Keratinocyte (primary cell): ENCODE measurements at regions not wholly inside any gene's neighbourhood (a gene's known extent, or its start where the extent isn't known, plus 50 kb on each side); places are given as distances from the start of the nearest gene placed in this dataset.

ENCODE experiments used
- DNase-seq: peaks from one replicate; pipeline ENCODE4 v3.0.0-alpha.2; 2011; ENCODE audit warnings: low read depth, missing footprints, low spot score
- FAIRE-seq: peaks from 2 replicates; lab custom pipeline; 2011; peaks lifted over from hg19 to GRCh38; lab: Jason Lieb, UNC
- H2AFZ ChIP-seq: 2 replicates; pipeline ENCODE4 v1.6.0; 2012; ENCODE audit warnings: low read length, control low read depth, inconsistent platforms; ENCODE audit not compliant: control insufficient read depth
- H3K27ac ChIP-seq: 2 replicates; pipeline ENCODE4 v1.5.1; 2011; ENCODE audit warnings: low read length; ENCODE audit not compliant: control insufficient read depth, insufficient read depth
- H3K27me3 ChIP-seq: 3 replicates; pipeline ENCODE4 v1.6.0; 2011; ENCODE audit warnings: low read length; ENCODE audit not compliant: control insufficient read depth, insufficient read depth; ENCODE audit errors: extremely low read depth
- H3K36me3 ChIP-seq, 2 experiments: 2 replicates in 1 of 2; 3 replicates in 1 of 2; pipeline ENCODE4 v1.5.1; 2011; ENCODE audit warnings: low read length in 2 of 2, mild to moderate bottlenecking in 1 of 2; ENCODE audit not compliant: control insufficient read depth in 2 of 2, insufficient read depth in 2 of 2; ENCODE audit errors: extremely low read depth in 1 of 2
- H3K4me1 ChIP-seq: 3 replicates; pipeline ENCODE4 v1.5.1; 2011; ENCODE audit warnings: low read length; ENCODE audit not compliant: control insufficient read depth, insufficient read depth; ENCODE audit errors: extremely low read depth
- H3K4me2 ChIP-seq: 3 replicates; pipeline ENCODE4 v1.6.0; 2011; ENCODE audit warnings: low read depth, low read length; ENCODE audit not compliant: control insufficient read depth, insufficient read depth; ENCODE audit errors: extremely low read depth
- H3K4me3 ChIP-seq, 3 experiments: fragments of 200-600 bp in 1 of 3; sonication (generic) in 1 of 3; 2 replicates in 2 of 3; 3 replicates in 1 of 3; pipeline ENCODE4 v1.5.1; 2011 to 2016; ENCODE audit warnings: low read length in 3 of 3, mild to moderate bottlenecking in 3 of 3, control low read depth in 2 of 3, inconsistent platforms in 1 of 3, low read depth in 1 of 3, mixed read lengths in 1 of 3, mixed run types in 1 of 3, moderate library complexity in 1 of 3; ENCODE audit not compliant: control insufficient read depth in 2 of 3, insufficient read depth in 2 of 3; ENCODE audit errors: extremely low read depth in 1 of 3
- H3K79me2 ChIP-seq: 2 replicates; pipeline ENCODE4 v1.6.0; 2012; ENCODE audit warnings: low read length; ENCODE audit not compliant: control insufficient read depth, insufficient read depth
- H3K9ac ChIP-seq: 3 replicates; pipeline ENCODE4 v1.6.0; 2011; ENCODE audit warnings: low read length; ENCODE audit not compliant: control insufficient read depth, insufficient read depth; ENCODE audit errors: extremely low read depth
- H3K9me1 ChIP-seq: 3 replicates; pipeline ENCODE4 v1.6.0; 2011; ENCODE audit warnings: low read length; ENCODE audit not compliant: control insufficient read depth, insufficient read depth; ENCODE audit errors: extremely low read depth
- H3K9me3 ChIP-seq: 2 replicates; pipeline ENCODE4 v1.5.1; 2012; ENCODE audit warnings: low read depth, low read length; ENCODE audit not compliant: control insufficient read depth
- H4K20me1 ChIP-seq: 3 replicates; pipeline ENCODE4 v1.6.0; 2011; ENCODE audit warnings: low read length; ENCODE audit not compliant: control insufficient read depth, insufficient read depth; ENCODE audit errors: extremely low read depth
- EZH2 ChIP-seq: IDR thresholded peaks from one replicate; pipeline ENCODE4 v1.6.1; 2012; ENCODE audit warnings: inconsistent platforms, mild to moderate bottlenecking, low read length, moderate library complexity
- dilution Hi-C: fragments of 300-500 bp; cut with MboI; formaldehyde crosslinking; loops from one replicate; pipeline ENCODE4 v1.7.0; 2020; ENCODE audit warnings: low sequenced_read_pairs; ENCODE audit not compliant: extremely low pct_ligation_motif_present
- TF ChIP-seq, protein P1 (sequence below), 3 experiments: IDR thresholded peaks in 1 of 3; conservative IDR thresholded peaks in 1 of 3; optimal IDR thresholded peaks in 1 of 3; 2 replicates in 2 of 3; 3 replicates in 1 of 3; pipeline versions ENCODE3 to v1.5.1; 2011; ENCODE audit warnings: low read length in 3 of 3, mild to moderate bottlenecking in 3 of 3, moderate library complexity in 2 of 3, control low read depth in 1 of 3, inconsistent platforms in 1 of 3; ENCODE audit not compliant: insufficient read depth in 2 of 3; ENCODE audit errors: extremely low read depth in 1 of 3

DNA sequence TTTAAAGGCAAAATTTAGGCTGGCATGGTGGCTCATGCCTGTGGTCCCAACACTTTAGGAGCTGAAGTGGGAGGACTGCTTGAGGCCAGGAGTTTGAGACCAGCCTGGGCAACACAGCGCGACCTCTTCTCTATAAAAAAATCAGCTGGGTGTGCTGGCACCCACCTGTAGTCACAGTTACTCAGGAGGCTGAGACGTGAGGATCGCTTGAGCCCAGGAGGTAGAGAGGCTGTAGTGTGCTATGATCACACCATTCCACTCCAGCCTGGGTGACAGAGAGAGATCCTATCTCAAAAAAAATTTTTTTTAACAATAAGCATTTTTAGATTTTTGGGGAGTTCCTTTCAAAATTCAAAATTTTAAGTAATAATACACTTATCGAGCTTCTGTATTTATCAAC, 63.3 kb downstream of the SPATA31C2 start:
- Histone ChIP-seq H3K9me1 (no peaks in the 10 kb centered on the region), H3K36me3 (no peaks in the 10 kb centered on the region), H3K9me3 (peaks cover 2% of the 10 kb centered on the region), H3K4me1 (peaks cover 8% of the 10 kb centered on the region), H3K79me2 (no peaks in the 10 kb centered on the region), H3K27me3 (no peaks in the 10 kb centered on the region), H2AFZ (no peak overlapping the region), H3K4me2 (no peak overlapping the region), H3K9ac (no peak overlapping the region), H3K4me3 (no peak overlapping the region), H4K20me1 (no peaks in the 10 kb centered on the region), H3K27ac (no peak overlapping the region)
- no peak for TF ChIP-seq EZH2
- TF ChIP-seq, protein P1, sequence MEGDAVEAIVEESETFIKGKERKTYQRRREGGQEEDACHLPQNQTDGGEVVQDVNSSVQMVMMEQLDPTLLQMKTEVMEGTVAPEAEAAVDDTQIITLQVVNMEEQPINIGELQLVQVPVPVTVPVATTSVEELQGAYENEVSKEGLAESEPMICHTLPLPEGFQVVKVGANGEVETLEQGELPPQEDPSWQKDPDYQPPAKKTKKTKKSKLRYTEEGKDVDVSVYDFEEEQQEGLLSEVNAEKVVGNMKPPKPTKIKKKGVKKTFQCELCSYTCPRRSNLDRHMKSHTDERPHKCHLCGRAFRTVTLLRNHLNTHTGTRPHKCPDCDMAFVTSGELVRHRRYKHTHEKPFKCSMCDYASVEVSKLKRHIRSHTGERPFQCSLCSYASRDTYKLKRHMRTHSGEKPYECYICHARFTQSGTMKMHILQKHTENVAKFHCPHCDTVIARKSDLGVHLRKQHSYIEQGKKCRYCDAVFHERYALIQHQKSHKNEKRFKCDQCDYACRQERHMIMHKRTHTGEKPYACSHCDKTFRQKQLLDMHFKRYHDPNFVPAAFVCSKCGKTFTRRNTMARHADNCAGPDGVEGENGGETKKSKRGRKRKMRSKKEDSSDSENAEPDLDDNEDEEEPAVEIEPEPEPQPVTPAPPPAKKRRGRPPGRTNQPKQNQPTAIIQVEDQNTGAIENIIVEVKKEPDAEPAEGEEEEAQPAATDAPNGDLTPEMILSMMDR (optimal IDR thresholded peaks at IDR 0.05 in 1 of 3, IDR thresholded peaks at IDR 0.05 in 1 of 3, conservative IDR thresholded peaks at IDR 0.05 in 1 of 3; ENCODE audit: extremely low read depth in 1 of 3, insufficient read depth in 2 of 3, low read length in 3 of 3) = no peak
- dilution Hi-C loops = no loop called here
- no peak for DNase-seq
- FAIRE-seq = no peak

DNA sequence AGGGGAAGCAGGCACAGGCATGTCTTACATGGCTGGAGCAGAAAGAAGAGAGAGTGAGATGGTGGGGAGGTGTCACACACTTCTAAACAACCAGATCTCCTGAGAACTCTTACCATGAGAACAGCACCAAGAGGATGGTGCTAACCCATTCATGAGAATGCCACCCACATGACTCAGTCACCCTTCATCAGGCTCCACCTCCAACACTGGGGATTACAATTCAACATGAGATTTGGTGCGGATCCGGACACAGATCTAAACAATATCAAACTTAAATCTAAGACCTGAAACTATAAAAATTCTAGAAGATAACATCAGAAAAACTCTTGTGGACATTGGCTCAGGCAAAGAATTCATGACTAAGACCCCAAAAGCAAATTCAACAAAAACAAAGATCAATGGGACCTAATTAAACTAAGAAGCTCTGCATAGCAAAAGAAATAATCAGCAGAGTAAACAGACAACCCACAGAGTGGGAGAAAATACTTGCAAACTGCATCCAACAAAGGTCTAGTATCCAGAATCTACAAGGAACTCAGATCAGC, 65.4 kb downstream of the SPATA31C2 start:
- no peak overlapping the region for H2AFZ ChIP-seq
- no peak overlapping the region for H3K27ac ChIP-seq
- no peak overlapping the region for H3K9ac ChIP-seq
- no peaks in the 10 kb centered on the region for H3K9me1 ChIP-seq
- H3K9me3 ChIP-seq = peaks cover 2% of the 10 kb centered on the region
- H4K20me1 ChIP-seq = no peaks in the 10 kb centered on the region
- H3K79me2 ChIP-seq = no peaks in the 10 kb centered on the region
- dilution Hi-C loops = no loop called here
- no peak for DNase-seq
- no peaks in the 10 kb centered on the region for H3K27me3 ChIP-seq
- H3K4me2 ChIP-seq = no peak overlapping the region
- TF ChIP-seq, protein P1 (optimal IDR thresholded peaks at IDR 0.05 in 1 of 3, IDR thresholded peaks at IDR 0.05 in 1 of 3, conservative IDR thresholded peaks at IDR 0.05 in 1 of 3; ENCODE audit: extremely low read depth in 1 of 3, insufficient read depth in 2 of 3, low read length in 3 of 3) = no peak
- TF ChIP-seq EZH2 = no peak
- H3K4me1 ChIP-seq = peaks cover 8% of the 10 kb centered on the region
- H3K36me3 ChIP-seq = no peaks in the 10 kb centered on the region
- no peak overlapping the region for H3K4me3 ChIP-seq
- no peak for FAIRE-seq
